ENCODE measurements at regions not wholly inside any gene's neighbourhood (a gene's known extent, or its start where the extent isn't known, plus 50 kb on each side); places are given as distances from the start of the nearest gene placed in this dataset.
"Not testable (repeated sequence)": the region's sequence is repeated elsewhere in the genome, so short reads cannot be mapped to it uniquely, and the experiment has no call there.

DNA sequence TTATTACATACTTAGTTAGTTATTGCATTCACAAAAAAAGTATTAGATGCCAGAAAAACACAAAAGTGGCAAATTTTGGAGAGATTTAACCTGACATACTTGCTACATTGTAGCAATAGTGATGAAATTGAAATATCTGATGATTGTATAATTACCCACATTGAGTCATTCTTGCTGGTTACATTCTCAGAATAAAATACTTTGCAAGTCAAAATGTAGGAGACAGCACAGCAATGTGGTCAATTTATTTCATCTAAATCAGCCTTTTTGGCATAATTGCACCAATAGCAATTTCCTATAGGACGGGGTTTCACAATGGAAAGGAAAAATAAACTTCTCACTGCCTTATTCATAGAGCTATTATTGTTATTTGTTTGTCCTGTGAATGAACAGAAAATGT, 125.0 kb upstream of the ETV6 start:
- DNase-seq (ENCODE audit: low spot score): no peak
- intact Hi-C loops (cut with DNase I): no loop called here

GRCh38 chr12:11534064-11534463, 115.4 kb upstream of the ETV6 start:
- intact Hi-C loops (cut with DNase I): no loop called here
- no peak for DNase-seq (ENCODE audit: low spot score)

DNA sequence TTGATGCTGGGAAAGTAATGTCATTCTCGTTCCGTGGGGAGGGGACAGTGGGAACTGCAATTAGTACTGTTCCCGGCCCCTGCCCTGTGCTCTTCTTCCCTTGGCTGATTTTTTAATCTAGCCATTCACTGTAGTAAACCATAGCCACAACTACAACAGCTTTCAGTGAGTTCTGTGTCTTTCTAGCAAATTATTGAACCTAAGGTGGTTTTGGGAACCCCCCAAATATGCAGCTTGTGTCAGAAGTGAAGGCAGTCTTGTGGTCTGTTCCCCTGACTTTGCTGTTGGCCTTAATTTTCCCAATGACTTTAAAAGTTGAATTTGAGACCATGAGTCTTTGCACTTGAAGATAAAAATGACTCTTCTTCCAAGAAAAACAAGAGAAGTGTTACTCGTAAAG, 114.3 kb upstream of the ETV6 start:
- intact Hi-C loops (cut with DNase I): no loop called here
- no peak for DNase-seq (ENCODE audit: low spot score)

GRCh38 chr12:11539156-11539555, 110.3 kb upstream of the ETV6 start:
- intact Hi-C loops (cut with DNase I): no loop called here
- no peak for DNase-seq (ENCODE audit: low spot score)

GRCh38 chr12:11540156-11540555, 109.3 kb upstream of the ETV6 start:
- intact Hi-C loops (cut with DNase I): no loop called here
- no peak for DNase-seq (ENCODE audit: low spot score)

- intact Hi-C loops (cut with DNase I): no loop called here
- DNase-seq (ENCODE audit: low spot score): no peak
Measured at GRCh38 chr12:11540615-11541310, 108.7 kb upstream of the ETV6 start.

DNA sequence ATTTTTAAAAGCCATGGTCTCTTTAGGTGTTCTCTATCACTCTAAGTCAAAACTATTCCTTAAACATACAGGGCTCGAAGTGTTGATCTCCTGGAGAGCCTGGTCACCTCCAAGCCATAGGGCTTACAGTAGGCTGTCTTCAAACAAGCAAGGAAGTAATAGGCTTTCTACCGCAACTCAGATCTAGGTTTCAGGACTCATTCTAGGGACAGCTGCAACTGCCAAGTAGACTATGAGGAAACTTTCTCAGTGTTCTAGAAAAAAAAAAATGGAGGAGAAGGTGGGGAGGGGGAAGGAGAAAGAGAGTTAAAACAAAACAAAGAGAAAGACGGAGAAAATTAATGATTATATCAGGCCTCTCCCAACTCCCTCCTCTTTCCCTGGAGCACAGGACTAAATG, 106.9 kb upstream of the ETV6 start:
- intact Hi-C loops (cut with DNase I): no loop called here
- no peak for DNase-seq (ENCODE audit: low spot score)

GRCh38 chr12:11543457-11544158, 105.9 kb upstream of the ETV6 start:
- DNase-seq (ENCODE audit: low spot score): no peak
- intact Hi-C loops (cut with DNase I): no loop called here

GRCh38 chr12:11545484-11546330, 103.8 kb upstream of the ETV6 start:
- DNase-seq (ENCODE audit: low spot score): no peak
- intact Hi-C loops (cut with DNase I): no loop called here

DNA sequence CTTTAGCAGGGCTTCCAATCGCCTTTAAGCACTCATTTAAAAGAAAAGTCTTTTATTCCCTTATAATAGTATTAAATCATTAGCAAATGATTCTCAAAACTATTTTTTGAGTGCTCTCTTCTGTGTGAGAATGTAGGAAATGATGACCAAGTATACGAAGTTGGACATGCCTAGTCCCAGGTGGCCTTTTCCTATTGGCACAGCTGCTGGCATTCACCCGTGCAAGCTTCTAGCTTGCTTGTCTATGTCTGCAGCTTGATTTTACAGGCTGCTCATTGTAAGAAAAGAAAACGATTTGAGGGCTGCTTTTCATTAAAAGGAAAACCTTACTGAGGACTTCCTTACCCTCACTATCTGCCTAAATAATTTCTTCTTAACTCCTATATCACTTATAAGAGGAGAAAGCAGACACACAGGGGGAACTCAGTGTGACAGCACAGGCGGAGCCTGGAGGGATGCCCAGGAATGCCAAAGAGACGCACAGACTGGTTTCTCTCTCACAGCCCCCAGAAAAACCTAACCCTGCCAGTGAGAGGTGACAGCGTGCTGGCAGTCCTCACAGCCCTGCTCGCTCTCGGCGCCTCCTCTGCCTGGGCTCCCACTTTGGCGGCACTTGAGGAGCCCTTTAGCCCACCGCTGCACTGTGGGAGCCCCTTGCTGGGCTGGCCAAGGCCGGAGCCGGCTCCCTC, 102.7 kb upstream of the ETV6 start:
- DNase-seq (ENCODE audit: low spot score); intact Hi-C loops (cut with DNase I): not testable (repeated sequence)

DNA sequence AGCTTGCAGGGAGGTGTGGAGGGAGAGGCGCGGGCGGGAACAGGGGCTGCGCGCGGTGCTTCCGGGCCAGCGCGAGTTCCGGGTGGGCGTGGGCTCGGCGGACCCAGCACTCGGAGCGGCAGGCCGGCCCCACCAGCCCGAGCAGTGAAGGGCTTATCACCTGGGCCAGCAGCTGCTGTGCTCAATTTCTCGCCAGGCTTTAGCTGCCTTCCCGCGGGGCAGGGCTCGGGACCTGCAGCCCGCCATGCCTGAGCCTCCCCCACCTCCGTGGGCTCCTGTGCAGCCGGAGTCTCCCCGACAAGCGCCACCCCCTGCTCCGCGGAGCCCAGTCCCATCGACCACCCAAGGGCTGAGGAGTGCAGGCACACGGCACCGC, 102.2 kb upstream of the ETV6 start:
- intact Hi-C loops (cut with DNase I); DNase-seq (ENCODE audit: low spot score): not testable (repeated sequence)

- no peak for DNase-seq (ENCODE audit: low spot score)
- intact Hi-C loops (cut with DNase I): no loop called here
Measured at GRCh38 chr12:11549119-11549518, 100.4 kb upstream of the ETV6 start.

GRCh38 chr12:11553871-11554533, 95.5 kb upstream of the ETV6 start:
- intact Hi-C loops (cut with DNase I): loop anchor here in 1 of 2 donors (10.0 kb wide), 1 partner anchor 481 kb away; no protein-coding TSS in a partner anchor
- DNase-seq (ENCODE audit: low spot score): no peak

GRCh38 chr12:11555195-11555594, 94.3 kb upstream of the ETV6 start:
- DNase-seq (ENCODE audit: low spot score): no peak
- intact Hi-C loops (cut with DNase I): loop anchor here in 1 of 2 donors (10.0 kb wide), 1 partner anchor 480 kb away; no protein-coding TSS in a partner anchor

DNA sequence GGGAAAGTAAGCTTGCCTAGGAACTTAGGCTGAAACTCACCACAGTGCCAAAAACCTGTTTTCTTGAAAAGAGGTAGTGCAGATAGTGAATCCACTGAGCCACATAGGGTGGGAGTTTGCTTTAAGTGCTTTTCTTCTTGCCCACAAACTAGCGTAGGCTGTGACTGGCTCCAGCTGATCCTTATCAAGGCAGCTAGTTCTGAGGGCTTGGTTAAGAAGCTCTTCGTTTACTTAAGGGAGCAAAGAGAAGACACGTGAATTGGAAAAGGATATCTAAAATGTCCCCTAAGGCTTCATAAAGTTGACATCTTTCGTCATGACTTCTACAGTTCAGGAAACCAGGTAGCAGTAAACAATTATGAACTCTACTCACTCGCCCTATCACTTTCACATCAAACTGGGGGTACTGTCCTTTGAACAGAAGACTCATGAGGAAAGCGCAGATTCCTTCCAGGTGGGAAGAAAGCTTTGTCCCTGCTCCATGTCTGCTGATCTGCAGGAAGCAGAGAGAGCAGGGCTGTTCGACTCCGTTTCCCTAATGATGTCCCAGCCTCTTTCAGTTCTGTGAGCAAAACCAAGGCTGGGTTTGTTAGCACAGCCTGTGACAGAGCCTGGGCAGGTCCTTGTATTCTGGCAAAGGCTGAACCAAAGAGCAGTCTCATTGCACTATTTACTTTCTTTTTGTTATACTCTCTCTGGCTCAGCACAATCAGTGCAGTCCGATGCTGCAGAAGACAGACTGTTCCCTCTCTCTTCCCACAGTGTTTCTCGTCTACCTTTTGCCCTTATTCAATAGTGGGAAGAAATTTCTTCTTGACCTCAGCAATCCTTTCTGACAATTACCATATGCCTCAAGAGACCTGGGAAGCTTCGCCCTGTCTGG, 93.5 kb upstream of the ETV6 start:
- no peak for DNase-seq (ENCODE audit: low spot score)
- intact Hi-C loops (cut with DNase I): loop anchor here in 1 of 2 donors (10.0 kb wide), 1 partner anchor 479 kb away; no protein-coding TSS in a partner anchor

DNA sequence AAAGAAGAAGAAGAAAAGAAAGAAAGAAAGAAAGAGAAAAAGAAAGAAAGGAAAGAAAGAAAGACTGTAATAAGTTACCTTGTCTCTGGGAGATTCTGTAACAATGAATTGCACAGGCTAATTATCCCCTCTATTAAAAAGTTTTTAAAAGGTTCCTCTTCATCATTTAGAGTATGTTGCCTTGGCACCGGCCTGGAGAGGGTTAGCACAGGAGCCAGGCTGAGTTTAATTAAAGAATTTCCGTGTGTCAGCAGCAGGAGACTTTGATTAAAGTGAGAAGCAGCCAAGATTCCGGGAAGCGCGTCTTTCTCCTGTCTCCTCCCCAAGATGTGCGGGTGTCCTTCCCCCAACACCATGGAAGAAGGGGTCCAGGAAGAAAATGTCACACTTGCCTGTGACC, 92.8 kb upstream of the ETV6 start:
- intact Hi-C loops (cut with DNase I): loop anchor here in 1 of 2 donors (10.0 kb wide), 1 partner anchor 478 kb away; no protein-coding TSS in a partner anchor
- DNase-seq (ENCODE audit: low spot score): no peak

DNA sequence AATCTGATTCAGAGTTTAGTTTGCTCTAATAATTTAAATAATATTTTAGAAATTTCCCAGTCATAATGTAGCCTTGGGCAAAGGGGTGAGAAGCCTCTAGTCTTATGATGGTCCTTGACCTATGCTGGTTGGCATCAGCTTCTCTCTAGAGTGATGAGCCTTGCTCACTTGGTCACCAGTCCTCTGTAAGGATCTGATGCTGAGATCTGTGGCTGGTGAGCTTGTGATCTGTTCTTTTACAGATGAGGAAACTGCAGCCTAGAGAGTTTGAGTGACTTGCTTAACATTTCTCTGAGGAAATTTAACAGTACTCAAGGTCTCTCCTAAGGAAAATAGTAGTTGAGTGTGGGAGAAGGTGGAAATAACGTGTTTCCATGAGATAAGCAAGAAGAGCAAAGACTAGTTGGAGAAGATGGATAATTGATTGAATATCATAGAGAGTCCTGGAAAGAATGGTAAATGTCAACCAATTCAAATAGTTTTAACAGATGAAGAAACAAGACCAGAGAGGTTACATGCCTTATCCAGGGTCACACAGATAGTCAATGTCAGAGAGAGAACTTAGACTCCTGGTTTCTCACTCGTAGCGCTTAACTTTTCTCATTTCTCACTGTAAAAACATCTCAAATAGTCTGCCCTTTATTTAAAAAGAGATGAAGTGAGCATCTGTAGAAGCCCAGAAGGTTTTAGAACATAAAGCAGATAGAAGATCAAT, 89.7 kb upstream of the ETV6 start:
- DNase-seq (ENCODE audit: low spot score): no peak
- intact Hi-C loops (cut with DNase I): loop anchor here in 1 of 2 donors (10.0 kb wide), 1 partner anchor 475 kb away; no protein-coding TSS in a partner anchor

All from posterior vena cava (tissue), 2 donors.